ENCODE measurements at regions not wholly inside any gene's neighbourhood (a gene's known extent, or its start where the extent isn't known, plus 50 kb on each side); places are given as distances from the start of the nearest gene placed in this dataset.

DNA sequence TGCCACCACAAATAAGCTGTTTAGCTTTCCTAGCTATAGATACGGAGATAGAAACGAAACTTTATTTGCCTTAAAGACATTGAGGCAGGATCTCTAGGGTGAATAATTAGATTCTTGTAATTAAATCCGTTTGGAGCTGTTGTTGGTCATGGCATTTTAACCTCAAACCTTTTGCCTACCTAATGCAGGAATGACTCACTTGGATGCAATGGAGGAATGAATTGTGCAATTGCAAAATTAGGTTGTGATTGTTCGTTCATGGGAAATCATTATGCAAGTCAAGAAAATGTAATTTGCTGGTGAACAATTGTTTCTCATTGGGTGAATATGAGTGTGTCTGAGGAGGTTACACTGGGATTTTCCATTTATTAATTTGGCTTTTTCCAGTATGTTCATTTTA lies 703.5 kb downstream of the GATA3 start:
- Histone ChIP-seq H3K4me1 (ENCODE audit: control insufficient read depth in 2 of 2, insufficient read depth in 1 of 2, low read depth in 1 of 2, low read length in 2 of 2) (no peaks in the 10 kb centered on the region), H3K27me3 (ENCODE audit: control insufficient read depth in 3 of 3, insufficient read depth in 3 of 3, low read depth in 1 of 3, low read length in 3 of 3) (no peaks in the 10 kb centered on the region), H3K4me2 (ENCODE audit: insufficient read depth, low read length, poor library complexity, severe bottlenecking) (no peak overlapping the region), H2AFZ (ENCODE audit: low read length) (no peak overlapping the region), H2BK120ac (ENCODE audit: low read depth, low read length) (no peak overlapping the region), H2AK5ac (ENCODE audit: low read depth, low read length) (no peak overlapping the region), H3K14ac (ENCODE audit: low read length) (no peak overlapping the region), H2BK5ac (ENCODE audit: low read length) (no peak overlapping the region), H3K9ac (ENCODE audit: low read depth, low read length, poor library complexity) (no peak overlapping the region), H3K27ac (replicated peaks; ENCODE audit: low read length) (no peak overlapping the region), H4K91ac (ENCODE audit: low read depth, low read length, poor library complexity) (no peak overlapping the region), H3K79me1 (ENCODE audit: low read depth, low read length) (no peaks in the 10 kb centered on the region), H3K18ac (ENCODE audit: low read length) (no peak overlapping the region), H3K9me3 (replicated peaks in 1 of 2; ENCODE audit: control insufficient read depth in 2 of 2, insufficient read depth in 1 of 2, low read depth in 1 of 2, low read length in 2 of 2) (no peaks in the 10 kb centered on the region), H3K4me3 (ENCODE audit: low read length in 2 of 2) (no peak overlapping the region), H4K8ac (ENCODE audit: low read depth, low read length) (no peak overlapping the region), H3K4ac (ENCODE audit: low read length) (no peak overlapping the region), H2BK15ac (ENCODE audit: low read length) (no peak overlapping the region), H3K36me3 (replicated peaks in 1 of 2; ENCODE audit: control insufficient read depth in 2 of 2, insufficient read depth in 2 of 2, low read length in 2 of 2) (no peaks in the 10 kb centered on the region), H2BK12ac (ENCODE audit: low read length) (no peak overlapping the region), H3K23ac (ENCODE audit: low read depth, low read length, poor library complexity) (no peak overlapping the region)
- no peak for DNase-seq (ENCODE audit: low spot score)
- no CpG with 5 or more reads among the region's 4 CpGs for WGBS, 2 donors (ENCODE audit: extremely low coverage in 2 of 2, insufficient read length in 2 of 2, insufficient replicate concordance in 1 of 2)

DNA sequence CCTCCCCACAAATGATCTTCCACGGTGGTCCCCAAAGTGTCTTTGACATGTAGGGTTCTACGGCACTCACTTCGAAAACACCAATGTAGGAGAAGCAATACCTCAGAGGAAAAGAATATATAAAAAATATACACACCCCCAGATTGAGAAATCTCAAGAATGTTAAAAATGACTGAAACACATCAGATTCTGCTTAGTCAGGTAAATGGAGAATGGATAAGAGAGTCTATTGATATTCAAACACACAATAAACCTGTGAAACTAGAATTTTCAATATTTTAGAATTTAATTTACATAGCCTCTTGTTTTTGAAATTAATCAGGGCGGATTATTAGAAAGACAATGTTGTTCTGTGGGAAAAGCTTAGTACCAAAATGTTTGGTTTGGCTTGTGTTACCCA lies 712.4 kb downstream of the GATA3 start:
- H2BK120ac ChIP-seq (ENCODE audit: low read depth, low read length), result no peak overlapping the region
- peaks cover 0 to 3% (median 0%) of the 10 kb centered on the region in 3 experiments for H3K27me3 ChIP-seq (ENCODE audit: control insufficient read depth in 3 of 3, insufficient read depth in 3 of 3, low read depth in 1 of 3, low read length in 3 of 3)
- H3K4me2 ChIP-seq (ENCODE audit: insufficient read depth, low read length, poor library complexity, severe bottlenecking), result no peak overlapping the region
- no peaks in the 10 kb centered on the region for H3K79me1 ChIP-seq (ENCODE audit: low read depth, low read length)
- no peak overlapping the region for H4K8ac ChIP-seq (ENCODE audit: low read depth, low read length)
- no peak overlapping the region for H4K91ac ChIP-seq (ENCODE audit: low read depth, low read length, poor library complexity)
- no peak overlapping the region for H2BK15ac ChIP-seq (ENCODE audit: low read length)
- H3K27ac ChIP-seq (replicated peaks; ENCODE audit: low read length), result no peak overlapping the region
- no peak overlapping the region for H3K14ac ChIP-seq (ENCODE audit: low read length)
- no peak overlapping the region for H3K9ac ChIP-seq (ENCODE audit: low read depth, low read length, poor library complexity)
- no peak overlapping the region for H2BK5ac ChIP-seq (ENCODE audit: low read length)
- no CpG with 5 or more reads among the region's 4 CpGs for WGBS, 2 donors (ENCODE audit: extremely low coverage in 2 of 2, insufficient read length in 2 of 2, insufficient replicate concordance in 1 of 2)
- no peak overlapping the region for H3K23ac ChIP-seq (ENCODE audit: low read depth, low read length, poor library complexity)
- H2AK5ac ChIP-seq (ENCODE audit: low read depth, low read length), result no peak overlapping the region
- H3K4me1 ChIP-seq (ENCODE audit: control insufficient read depth in 2 of 2, insufficient read depth in 1 of 2, low read depth in 1 of 2, low read length in 2 of 2), result no peaks in the 10 kb centered on the region
- no peaks in the 10 kb centered on the region for H3K36me3 ChIP-seq (replicated peaks in 1 of 2; ENCODE audit: control insufficient read depth in 2 of 2, insufficient read depth in 2 of 2, low read length in 2 of 2)
- DNase-seq (ENCODE audit: low spot score), result no peak
- no peak overlapping the region for H2AFZ ChIP-seq (ENCODE audit: low read length)
- H3K18ac ChIP-seq (ENCODE audit: low read length), result no peak overlapping the region
- no peaks in the 10 kb centered on the region for H3K9me3 ChIP-seq (replicated peaks in 1 of 2; ENCODE audit: control insufficient read depth in 2 of 2, insufficient read depth in 1 of 2, low read depth in 1 of 2, low read length in 2 of 2)
- no peak overlapping the region for H2BK12ac ChIP-seq (ENCODE audit: low read length)
- H3K4me3 ChIP-seq (ENCODE audit: low read length in 2 of 2), result no peak overlapping the region
- no peak overlapping the region for H3K4ac ChIP-seq (ENCODE audit: low read length)

DNA sequence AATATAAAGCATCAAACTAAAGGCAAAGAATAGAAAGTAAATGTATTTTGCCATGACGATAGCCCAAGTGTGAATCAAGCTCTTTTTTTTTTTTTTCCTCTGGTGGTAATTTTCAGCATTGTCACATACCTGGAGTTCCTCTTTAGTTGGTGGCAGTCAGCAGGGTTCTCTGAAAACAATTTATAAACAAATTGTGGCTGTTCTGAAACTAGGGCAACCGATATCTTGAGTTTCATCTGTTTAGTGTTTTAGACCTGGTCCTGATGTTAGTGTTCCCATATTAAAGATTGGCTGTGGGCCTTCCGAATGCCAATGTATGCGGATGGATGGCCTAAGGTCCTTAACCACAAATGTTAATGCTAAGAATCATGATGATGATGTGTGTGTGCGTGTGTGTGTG lies 713.1 kb downstream of the GATA3 start:
- Histone ChIP-seq H3K18ac (ENCODE audit: low read length) (no peak overlapping the region), H3K4me3 (ENCODE audit: low read length in 2 of 2) (no peak overlapping the region), H3K4me2 (ENCODE audit: insufficient read depth, low read length, poor library complexity, severe bottlenecking) (no peak overlapping the region), H3K36me3 (replicated peaks in 1 of 2; ENCODE audit: control insufficient read depth in 2 of 2, insufficient read depth in 2 of 2, low read length in 2 of 2) (no peaks in the 10 kb centered on the region), H3K9me3 (replicated peaks in 1 of 2; ENCODE audit: control insufficient read depth in 2 of 2, insufficient read depth in 1 of 2, low read depth in 1 of 2, low read length in 2 of 2) (no peaks in the 10 kb centered on the region), H3K4me1 (ENCODE audit: control insufficient read depth in 2 of 2, insufficient read depth in 1 of 2, low read depth in 1 of 2, low read length in 2 of 2) (no peaks in the 10 kb centered on the region), H2BK15ac (ENCODE audit: low read length) (no peak overlapping the region), H2BK5ac (ENCODE audit: low read length) (no peak overlapping the region), H2AK5ac (ENCODE audit: low read depth, low read length) (no peak overlapping the region), H3K9ac (ENCODE audit: low read depth, low read length, poor library complexity) (no peak overlapping the region), H3K27me3 (ENCODE audit: control insufficient read depth in 3 of 3, insufficient read depth in 3 of 3, low read depth in 1 of 3, low read length in 3 of 3) (peaks cover 0 to 3% (median 0%) of the 10 kb centered on the region in 3 experiments), H3K27ac (replicated peaks; ENCODE audit: low read length) (no peak overlapping the region), H2BK120ac (ENCODE audit: low read depth, low read length) (no peak overlapping the region), H3K4ac (ENCODE audit: low read length) (no peak overlapping the region), H4K91ac (ENCODE audit: low read depth, low read length, poor library complexity) (no peak overlapping the region), H2BK12ac (ENCODE audit: low read length) (no peak overlapping the region), H3K14ac (ENCODE audit: low read length) (no peak overlapping the region), H2AFZ (ENCODE audit: low read length) (no peak overlapping the region), H3K23ac (ENCODE audit: low read depth, low read length, poor library complexity) (no peak overlapping the region), H3K79me1 (ENCODE audit: low read depth, low read length) (no peaks in the 10 kb centered on the region), H4K8ac (ENCODE audit: low read depth, low read length) (no peak overlapping the region)
- no peak for DNase-seq (ENCODE audit: low spot score)
- WGBS, 2 donors (ENCODE audit: extremely low coverage in 2 of 2, insufficient read length in 2 of 2, insufficient replicate concordance in 1 of 2), result no CpG with 5 or more reads among the region's 5 CpGs

DNA sequence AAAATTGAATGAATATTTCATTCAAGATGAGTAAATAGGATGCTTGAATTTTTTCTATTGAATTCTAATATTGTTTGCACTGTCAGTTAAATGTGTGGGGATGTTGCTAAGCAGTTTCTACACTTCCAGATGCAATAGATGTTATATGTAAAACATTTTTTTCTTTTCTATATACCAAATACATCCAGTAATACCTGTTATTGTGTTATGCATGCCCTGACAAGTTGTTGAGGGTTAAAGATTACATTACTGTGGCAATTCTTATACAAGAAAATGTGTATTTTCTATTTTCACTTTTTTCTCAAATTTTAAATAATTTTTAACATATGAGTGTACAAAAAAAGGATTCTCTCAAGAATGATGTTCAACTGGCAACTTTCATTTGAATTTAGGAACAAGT lies 713.9 kb downstream of the GATA3 start:
- Histone ChIP-seq H3K4ac (ENCODE audit: low read length) (no peak overlapping the region), H4K91ac (ENCODE audit: low read depth, low read length, poor library complexity) (no peak overlapping the region), H3K14ac (ENCODE audit: low read length) (no peak overlapping the region), H3K4me1 (ENCODE audit: control insufficient read depth in 2 of 2, insufficient read depth in 1 of 2, low read depth in 1 of 2, low read length in 2 of 2) (no peaks in the 10 kb centered on the region), H3K4me3 (ENCODE audit: low read length in 2 of 2) (no peak overlapping the region), H2BK12ac (ENCODE audit: low read length) (no peak overlapping the region), H3K27me3 (ENCODE audit: control insufficient read depth in 3 of 3, insufficient read depth in 3 of 3, low read depth in 1 of 3, low read length in 3 of 3) (peaks cover 0 to 3% (median 0%) of the 10 kb centered on the region in 3 experiments), H3K18ac (ENCODE audit: low read length) (no peak overlapping the region), H2BK120ac (ENCODE audit: low read depth, low read length) (no peak overlapping the region), H3K79me1 (ENCODE audit: low read depth, low read length) (no peaks in the 10 kb centered on the region), H4K8ac (ENCODE audit: low read depth, low read length) (no peak overlapping the region), H2AFZ (ENCODE audit: low read length) (no peak overlapping the region), H3K9ac (ENCODE audit: low read depth, low read length, poor library complexity) (no peak overlapping the region), H3K9me3 (replicated peaks in 1 of 2; ENCODE audit: control insufficient read depth in 2 of 2, insufficient read depth in 1 of 2, low read depth in 1 of 2, low read length in 2 of 2) (no peaks in the 10 kb centered on the region), H2BK5ac (ENCODE audit: low read length) (no peak overlapping the region), H3K36me3 (replicated peaks in 1 of 2; ENCODE audit: control insufficient read depth in 2 of 2, insufficient read depth in 2 of 2, low read length in 2 of 2) (no peaks in the 10 kb centered on the region), H2AK5ac (ENCODE audit: low read depth, low read length) (no peak overlapping the region), H3K4me2 (ENCODE audit: insufficient read depth, low read length, poor library complexity, severe bottlenecking) (no peak overlapping the region), H3K27ac (replicated peaks; ENCODE audit: low read length) (no peak overlapping the region), H3K23ac (ENCODE audit: low read depth, low read length, poor library complexity) (no peak overlapping the region), H2BK15ac (ENCODE audit: low read length) (no peak overlapping the region)
- DNase-seq (ENCODE audit: low spot score), result no peak

Measured in neuronal stem cell (in vitro differentiated cells).